Stomach smooth muscle (tissue), 2 donors: ENCODE measurements at regions not wholly inside any gene's neighbourhood (a gene's known extent, or its start where the extent isn't known, plus 50 kb on each side); places are given as distances from the start of the nearest gene placed in this dataset.
"Not testable (repeated sequence)": the region's sequence is repeated elsewhere in the genome, so short reads cannot be mapped to it uniquely, and the experiment has no call there.

Experiments
- H3K27ac ChIP-seq: one replicate; pipeline ENCODE4 v1.7.0; 2013; ENCODE audit warnings: mild to moderate bottlenecking, low read length, inconsistent platforms
- H3K27me3 ChIP-seq, 2 donors: one replicate each; pipeline ENCODE4 v1.7.0; 2013; ENCODE audit warnings: low read length in 2 of 2; ENCODE audit not compliant: insufficient read depth in 2 of 2, control insufficient read depth in 1 of 2
- H3K36me3 ChIP-seq, 2 donors: one replicate each; pipeline ENCODE4 v1.7.0; 2013; ENCODE audit warnings: low read length in 2 of 2; ENCODE audit not compliant: control insufficient read depth in 2 of 2, insufficient read depth in 2 of 2
- H3K4me1 ChIP-seq: one replicate; pipeline ENCODE4 v1.7.0; 2013; ENCODE audit warnings: low read length; ENCODE audit not compliant: control insufficient read depth, insufficient read depth
- H3K4me3 ChIP-seq, 2 donors: one replicate each; pipeline ENCODE4 v1.7.0; 2013; ENCODE audit warnings: low read length in 2 of 2
- H3K9ac ChIP-seq, 2 donors: one replicate each; pipeline ENCODE4 v1.7.0; 2013; ENCODE audit warnings: low read length in 2 of 2, mild to moderate bottlenecking in 1 of 2
- H3K9me3 ChIP-seq, 2 donors: one replicate each; pipeline ENCODE4 v1.7.0; 2013; ENCODE audit warnings: low read length in 2 of 2; ENCODE audit not compliant: control insufficient read depth in 2 of 2
- donor health status: healthy.
- donor health status: Pancreatic carcinoma.

DNA sequence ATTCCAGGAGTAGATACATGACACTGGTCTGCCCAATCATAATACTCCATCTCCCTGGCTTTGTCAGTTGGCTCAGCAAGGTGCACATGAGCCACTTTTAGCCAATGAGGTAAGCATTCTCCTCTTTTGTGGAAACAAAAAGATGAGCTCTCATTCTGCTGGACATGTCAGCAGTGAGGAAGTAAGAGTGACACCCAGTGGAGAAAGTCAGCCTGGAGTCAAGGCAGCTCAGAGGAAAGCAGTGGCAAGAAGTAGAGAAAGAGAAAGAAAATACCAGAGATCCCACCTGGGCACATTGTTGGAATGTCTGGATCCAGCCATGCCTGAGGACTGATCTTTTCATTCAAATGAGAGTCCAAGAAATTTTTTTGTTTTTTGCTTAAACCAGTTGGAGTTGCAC lies 496.9 kb upstream of the C16orf82 start:
- Histone ChIP-seq H3K4me1 (no peaks in the 10 kb centered on the region), H3K9me3 (no peaks in the 10 kb centered on the region), H3K27me3 (peaks cover 0 to 2% of the 10 kb centered on the region in 2 donors), H3K27ac (no peak overlapping the region), H3K4me3 (no peak overlapping the region), H3K36me3 (no peaks in the 10 kb centered on the region), H3K9ac (no peak overlapping the region)

DNA sequence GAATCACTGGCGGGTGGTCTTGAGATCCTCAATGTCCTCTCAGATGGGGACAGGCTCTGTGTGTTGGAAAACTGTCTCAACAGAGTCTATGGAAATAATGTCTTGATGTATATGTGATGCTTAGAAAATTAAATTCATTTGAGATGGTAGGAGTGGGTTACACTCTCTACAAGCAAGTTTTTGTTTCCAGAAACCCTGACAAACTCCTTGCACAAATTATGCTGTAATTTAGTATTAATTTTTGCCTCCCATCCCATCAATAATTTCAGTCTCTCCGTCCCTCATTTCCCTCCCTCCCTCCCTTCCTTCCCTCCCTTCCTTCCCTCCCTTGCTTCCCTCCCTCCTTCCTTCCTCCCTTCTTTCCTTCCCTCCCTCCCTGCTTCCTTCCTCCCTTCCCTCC lies 488.0 kb upstream of the C16orf82 start:
- H3K4me1 ChIP-seq = no peaks in the 10 kb centered on the region
- H3K27me3 ChIP-seq = no peaks in the 10 kb centered on the region
- H3K4me3 ChIP-seq = no peak overlapping the region
- no peak overlapping the region for H3K9ac ChIP-seq
- peaks cover 0 to 4% of the 10 kb centered on the region in 2 donors for H3K9me3 ChIP-seq
- H3K27ac ChIP-seq = no peak overlapping the region
- H3K36me3 ChIP-seq = no peaks in the 10 kb centered on the region

DNA sequence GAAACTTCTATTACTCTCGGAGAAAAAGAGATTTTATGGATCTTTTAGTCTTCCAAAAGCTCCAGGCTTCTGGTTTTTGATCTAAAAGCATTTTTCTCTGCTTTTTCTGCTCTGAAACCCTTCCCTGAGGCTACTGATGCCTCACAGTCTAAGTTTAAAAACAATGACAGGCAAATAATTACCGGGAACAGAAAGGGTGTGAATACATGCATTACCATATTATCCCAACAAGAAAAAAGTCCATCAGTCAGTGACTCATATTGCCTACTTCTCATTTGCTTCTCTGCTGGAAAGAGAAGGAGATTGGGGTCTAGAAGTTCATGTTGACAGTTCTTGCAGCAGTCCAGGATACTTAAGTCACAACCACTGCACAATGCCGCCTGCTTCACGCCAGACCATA lies 482.9 kb upstream of the C16orf82 start:
- Histone ChIP-seq H3K27me3 (no peaks in the 10 kb centered on the region), H3K36me3 (no peaks in the 10 kb centered on the region), H3K27ac (no peak overlapping the region), H3K9me3 (peaks cover 0 to 8% of the 10 kb centered on the region in 2 donors), H3K4me1 (no peaks in the 10 kb centered on the region), H3K4me3 (no peak overlapping the region), H3K9ac (no peak overlapping the region)

DNA sequence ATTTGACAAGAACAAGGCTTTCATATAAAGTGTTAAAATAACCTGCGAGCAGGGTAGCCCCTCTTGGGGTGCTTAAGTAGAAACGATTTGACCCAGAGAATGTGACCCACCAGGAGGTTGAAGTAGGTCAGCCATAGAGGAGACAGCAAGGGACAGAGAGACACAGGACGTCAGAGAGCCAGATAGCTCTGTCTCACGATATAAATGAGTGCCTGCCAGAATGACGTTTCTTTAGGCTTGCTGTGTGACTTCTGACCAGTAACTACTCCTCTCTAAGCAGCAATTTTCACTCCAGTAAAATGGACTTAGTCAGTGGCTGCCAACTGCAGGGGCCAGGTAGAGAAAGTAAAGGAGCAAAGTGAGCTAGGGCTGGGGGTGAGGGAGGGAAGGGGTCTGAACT lies 473.0 kb upstream of the C16orf82 start:
- H3K27ac ChIP-seq = no peak overlapping the region
- H3K9ac ChIP-seq = no peak overlapping the region
- no peaks in the 10 kb centered on the region for H3K9me3 ChIP-seq
- no peak overlapping the region for H3K4me3 ChIP-seq
- no peaks in the 10 kb centered on the region for H3K4me1 ChIP-seq
- H3K36me3 ChIP-seq = no peaks in the 10 kb centered on the region
- no peaks in the 10 kb centered on the region for H3K27me3 ChIP-seq

DNA sequence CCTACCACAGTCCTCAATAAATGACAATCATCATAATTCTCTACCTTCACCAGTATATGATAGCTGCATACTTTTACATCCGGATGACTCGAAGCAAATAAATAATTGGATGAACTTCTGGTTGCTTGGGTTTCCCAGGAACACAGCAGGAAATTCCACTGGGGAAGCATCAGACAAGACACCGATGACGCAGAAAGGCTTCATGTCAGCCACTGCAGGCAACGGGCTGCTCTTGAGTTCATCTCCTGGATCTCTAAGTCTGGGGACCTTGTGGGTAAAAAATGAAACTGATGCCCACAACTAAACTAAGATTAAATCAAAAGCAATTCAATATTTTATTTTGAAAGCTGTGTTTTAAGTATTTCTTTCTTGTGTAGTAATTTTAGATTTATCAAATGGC lies 472.1 kb upstream of the C16orf82 start:
- Histone ChIP-seq H3K9me3 (no peaks in the 10 kb centered on the region), H3K27ac (no peak overlapping the region)

DNA sequence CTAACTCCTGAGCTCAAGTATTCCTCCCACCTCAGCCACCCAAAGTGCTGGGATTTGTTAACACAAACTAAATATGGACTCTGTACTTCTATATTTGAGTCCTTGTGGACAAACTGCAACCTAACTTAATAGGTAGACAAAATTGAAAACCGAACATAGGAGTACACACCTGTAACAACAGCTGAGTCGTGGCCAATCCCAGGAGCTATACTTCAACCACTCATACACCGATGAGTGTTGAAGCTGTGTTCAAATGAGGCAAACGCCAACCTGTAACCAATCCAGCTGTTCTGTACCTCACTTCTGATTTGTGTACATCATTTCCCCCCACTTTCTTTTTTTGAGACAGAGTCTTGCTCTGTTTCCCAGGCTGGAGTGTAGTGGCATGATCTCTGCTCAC lies 471.5 kb upstream of the C16orf82 start:
- Histone ChIP-seq H3K9ac (no peak overlapping the region), H3K9me3 (no peaks in the 10 kb centered on the region), H3K27me3 (no peaks in the 10 kb centered on the region), H3K27ac (no peak overlapping the region), H3K4me3 (no peak overlapping the region), H3K36me3 (no peaks in the 10 kb centered on the region), H3K4me1 (no peaks in the 10 kb centered on the region)

More for the DNA sequence above, 472.1 kb upstream of the C16orf82 start:
- no peaks in the 10 kb centered on the region for H3K36me3 ChIP-seq
- no peak overlapping the region for H3K9ac ChIP-seq
- H3K4me3 ChIP-seq = no peak overlapping the region
- H3K27me3 ChIP-seq = no peaks in the 10 kb centered on the region
- no peaks in the 10 kb centered on the region for H3K4me1 ChIP-seq

DNA sequence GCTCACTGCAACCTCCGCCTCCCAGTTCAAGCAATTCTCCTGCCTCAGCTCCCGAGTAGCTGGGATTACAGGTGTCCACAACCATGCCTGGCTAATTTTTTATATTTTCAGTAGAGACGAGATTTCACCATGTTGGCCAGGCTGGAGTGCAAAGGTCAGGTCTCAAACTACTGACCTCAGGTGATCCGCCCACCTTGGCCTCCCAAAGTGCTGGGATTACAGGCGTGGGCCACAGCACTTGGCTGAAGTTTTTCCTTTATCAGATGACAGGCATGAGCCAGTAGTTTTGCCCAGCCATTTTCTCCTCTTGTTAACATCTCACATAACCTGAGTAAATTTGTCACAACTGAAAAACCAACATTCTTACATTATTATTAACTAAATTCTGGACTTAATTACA lies 470.7 kb upstream of the C16orf82 start:
- H3K4me1 ChIP-seq, H3K36me3 ChIP-seq, H3K27me3 ChIP-seq, H3K4me3 ChIP-seq, H3K9ac ChIP-seq, H3K9me3 ChIP-seq, H3K27ac ChIP-seq: not testable (repeated sequence)

DNA sequence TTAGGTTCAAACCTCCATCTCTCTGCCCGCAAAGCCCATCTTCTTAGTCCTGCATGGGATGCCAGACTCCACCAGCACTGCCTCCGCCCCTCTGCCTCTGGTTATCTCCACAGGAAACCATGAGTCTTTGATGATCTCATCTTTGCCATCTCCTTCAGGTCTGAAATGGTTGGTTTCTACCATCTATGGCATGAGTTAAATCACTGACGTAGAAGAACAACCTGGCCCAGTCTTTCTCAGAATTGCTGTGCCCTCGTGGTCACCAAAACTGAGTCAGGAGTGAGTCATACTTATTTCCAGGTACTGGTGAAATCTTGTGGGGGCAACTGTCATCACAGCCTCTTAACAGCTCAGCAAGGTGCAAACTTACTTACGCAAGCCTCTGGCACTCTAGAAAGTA lies 468.7 kb upstream of the C16orf82 start:
- Histone ChIP-seq H3K4me3 (no peak overlapping the region), H3K36me3 (no peaks in the 10 kb centered on the region), H3K4me1 (no peaks in the 10 kb centered on the region), H3K27ac (no peak overlapping the region), H3K27me3 (no peaks in the 10 kb centered on the region), H3K9ac (no peak overlapping the region), H3K9me3 (no peaks in the 10 kb centered on the region)

DNA sequence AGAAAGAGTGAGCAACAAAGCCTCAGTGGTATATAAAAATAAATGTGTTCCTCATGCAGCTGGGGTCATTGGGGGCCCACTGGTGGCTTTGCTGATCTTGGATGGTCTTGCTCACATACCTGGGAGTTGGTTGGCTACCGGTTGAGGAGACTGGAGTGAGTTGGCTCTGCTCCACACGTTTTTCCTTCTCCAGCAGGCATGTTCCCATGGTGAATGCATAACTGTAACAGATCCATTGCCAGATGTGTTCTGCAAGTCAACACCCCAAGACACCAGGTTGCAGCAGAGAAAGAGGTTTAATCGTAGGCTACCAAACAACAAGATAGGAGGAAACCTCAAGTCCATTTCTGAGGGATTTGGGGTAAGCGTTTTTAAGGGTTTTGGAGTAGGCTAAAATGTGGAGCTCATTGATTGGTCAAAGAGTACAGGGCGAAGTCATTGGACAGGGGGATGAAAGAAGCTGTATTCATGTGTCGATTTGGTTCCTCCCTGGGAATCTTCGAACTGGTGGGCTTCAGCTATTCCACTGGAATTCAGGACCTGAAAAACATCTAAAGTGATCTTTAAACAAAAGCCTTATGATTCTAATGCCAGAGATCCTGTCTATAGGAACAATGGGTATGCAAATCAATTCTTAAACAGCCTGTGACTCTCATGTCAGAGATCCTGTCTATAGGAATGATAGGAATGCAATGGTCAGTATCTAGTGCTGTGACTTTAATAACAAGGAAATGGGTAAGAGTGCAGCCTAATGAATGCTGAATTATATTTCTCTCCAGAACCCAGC lies 467.5 kb upstream of the C16orf82 start:
- Histone ChIP-seq H3K27me3 (no peaks in the 10 kb centered on the region), H3K4me3 (no peak overlapping the region), H3K4me1 (no peaks in the 10 kb centered on the region), H3K27ac (no peak overlapping the region), H3K36me3 (no peaks in the 10 kb centered on the region), H3K9ac (no peak overlapping the region), H3K9me3 (no peaks in the 10 kb centered on the region)

DNA sequence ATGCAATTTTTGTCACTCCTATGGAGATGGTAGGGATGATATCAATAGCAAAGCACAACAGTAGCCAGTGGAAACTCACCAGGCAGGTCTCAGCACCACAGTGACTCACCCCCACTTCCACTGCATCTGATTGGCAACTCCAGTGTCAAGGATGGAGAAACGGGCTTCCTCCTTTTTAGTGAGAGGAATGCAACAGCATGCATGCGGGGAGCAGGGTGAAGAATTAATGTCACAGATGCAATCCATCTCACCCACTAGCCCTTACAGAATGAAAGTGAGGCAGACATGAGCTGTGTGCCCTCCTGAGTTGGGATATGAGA lies 467.0 kb upstream of the C16orf82 start:
- H3K4me3 ChIP-seq = no peak overlapping the region
- no peak overlapping the region for H3K27ac ChIP-seq
- H3K9ac ChIP-seq = no peak overlapping the region

DNA sequence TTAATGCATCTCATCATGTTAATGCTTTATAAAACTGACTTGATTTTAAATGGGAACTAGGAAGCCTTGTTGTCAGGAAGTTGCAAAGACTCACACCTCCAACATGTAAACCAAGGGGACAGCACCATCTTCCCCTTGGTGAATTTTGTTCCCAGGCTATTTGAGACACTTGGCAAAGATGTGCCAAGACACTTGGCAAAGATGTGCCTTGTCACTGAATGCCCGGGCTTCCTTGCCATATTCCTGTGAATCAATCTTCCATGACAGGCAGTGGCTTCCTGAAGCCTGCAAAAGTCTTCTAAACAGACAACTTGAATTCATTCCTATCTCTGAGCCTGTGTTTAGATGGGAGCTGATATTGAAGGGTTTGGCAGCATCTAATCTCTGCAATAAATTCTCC lies 465.4 kb upstream of the C16orf82 start:
- Histone ChIP-seq H3K4me1 (no peaks in the 10 kb centered on the region), H3K4me3 (no peak overlapping the region), H3K9ac (no peak overlapping the region), H3K9me3 (no peaks in the 10 kb centered on the region), H3K27ac (no peak overlapping the region), H3K36me3 (no peaks in the 10 kb centered on the region), H3K27me3 (no peaks in the 10 kb centered on the region)

More for the DNA sequence above, 467.0 kb upstream of the C16orf82 start:
- H3K4me1 ChIP-seq = no peaks in the 10 kb centered on the region
- H3K27me3 ChIP-seq = no peaks in the 10 kb centered on the region
- H3K36me3 ChIP-seq = no peaks in the 10 kb centered on the region
- no peaks in the 10 kb centered on the region for H3K9me3 ChIP-seq
